Putamen (tissue), 1 donor: ENCODE measurements at regions not wholly inside any gene's neighbourhood (a gene's known extent, or its start where the extent isn't known, plus 50 kb on each side); places are given as distances from the start of the nearest gene placed in this dataset.

ENCODE experiments used
- DNase-seq: peaks from one replicate; pipeline ENCODE4 v3.0.0-alpha.2; 2016; ENCODE audit warnings: low spot score

DNA sequence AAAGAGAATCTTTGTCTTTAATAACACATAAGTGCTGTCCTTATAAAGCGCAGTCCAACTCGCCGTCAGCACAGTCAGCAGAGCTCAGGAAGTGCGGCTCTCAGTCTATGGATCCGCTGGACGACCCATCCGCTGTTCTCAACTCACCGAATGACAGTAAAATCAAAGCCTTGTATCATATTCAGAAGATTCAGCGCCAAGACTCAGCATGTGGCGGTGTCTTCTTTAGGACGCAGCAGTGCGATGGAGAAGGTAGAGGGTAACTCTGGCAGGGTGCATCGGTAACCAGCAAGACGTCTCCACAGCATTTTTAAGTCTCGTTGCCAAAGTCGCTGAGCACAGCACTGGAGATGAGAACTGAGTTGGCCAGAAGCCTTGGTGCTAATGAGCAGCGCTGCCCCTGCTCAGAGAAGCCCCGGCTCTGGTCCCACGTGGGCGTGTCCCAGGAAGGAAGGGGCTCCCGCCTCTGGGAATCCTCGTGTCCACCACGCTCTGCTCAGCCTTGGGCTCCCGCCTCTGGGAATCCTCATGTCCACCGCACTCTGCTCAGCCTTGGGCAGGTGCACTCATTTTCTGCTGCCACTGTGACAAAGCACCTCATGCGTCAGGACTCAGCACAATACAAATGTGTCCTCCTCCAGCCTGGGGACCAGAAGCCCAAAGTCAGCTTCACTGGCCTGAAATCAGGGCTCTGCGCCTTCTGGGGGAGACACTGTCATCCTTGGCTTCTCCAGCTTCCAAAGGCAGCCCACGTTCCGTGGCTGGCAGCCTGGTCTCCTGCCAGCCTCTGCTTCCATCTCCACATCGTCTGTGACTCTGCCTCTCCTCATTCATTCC is 238.0 kb upstream of the SALL3 start:
- no peak for DNase-seq

DNA sequence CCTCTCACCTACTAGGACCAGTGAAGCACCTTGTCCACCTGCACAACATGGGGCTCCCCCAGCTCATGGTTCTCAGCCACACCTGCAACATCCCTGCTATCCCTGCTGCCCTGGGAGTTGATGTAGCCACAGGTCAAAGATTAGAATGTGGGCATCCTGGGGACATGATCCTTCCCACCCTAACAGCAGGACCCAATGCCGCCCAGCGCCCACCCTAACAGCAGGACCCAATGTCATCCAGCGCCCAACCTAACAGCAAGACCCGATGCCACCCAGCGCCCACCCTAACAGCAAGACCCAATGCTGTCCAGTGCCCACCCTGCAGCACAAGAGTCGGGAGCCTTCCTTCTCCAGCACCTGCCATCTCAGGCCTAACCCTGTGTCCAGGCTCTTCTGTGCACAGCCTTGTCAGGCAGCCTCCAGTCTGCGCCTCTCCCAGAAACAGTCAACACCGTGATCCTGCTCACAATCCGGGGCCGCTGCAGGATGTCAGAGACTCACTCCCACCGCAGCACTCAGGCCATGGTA is 237.3 kb upstream of the SALL3 start:
- DNase-seq, result no peak

DNA sequence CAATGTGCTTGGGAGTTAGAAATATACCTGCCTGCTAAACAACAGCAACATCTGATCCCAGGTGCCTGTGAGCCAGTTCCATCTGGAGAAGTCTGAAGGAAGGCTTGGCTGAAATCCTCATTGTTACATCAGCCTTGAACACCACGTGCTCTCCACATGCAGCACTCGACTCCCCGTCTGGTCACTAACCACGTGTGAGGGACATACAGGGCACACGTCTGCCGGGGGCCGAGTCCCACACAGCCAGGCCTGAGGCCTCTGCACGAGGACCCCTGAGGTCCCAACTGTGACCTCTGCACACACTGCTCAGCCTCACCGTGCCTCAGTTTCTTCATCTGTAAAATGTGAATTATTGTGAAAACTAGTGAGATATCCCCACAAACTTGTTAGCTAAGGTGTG is 236.5 kb upstream of the SALL3 start:
- DNase-seq, result no peak

DNA sequence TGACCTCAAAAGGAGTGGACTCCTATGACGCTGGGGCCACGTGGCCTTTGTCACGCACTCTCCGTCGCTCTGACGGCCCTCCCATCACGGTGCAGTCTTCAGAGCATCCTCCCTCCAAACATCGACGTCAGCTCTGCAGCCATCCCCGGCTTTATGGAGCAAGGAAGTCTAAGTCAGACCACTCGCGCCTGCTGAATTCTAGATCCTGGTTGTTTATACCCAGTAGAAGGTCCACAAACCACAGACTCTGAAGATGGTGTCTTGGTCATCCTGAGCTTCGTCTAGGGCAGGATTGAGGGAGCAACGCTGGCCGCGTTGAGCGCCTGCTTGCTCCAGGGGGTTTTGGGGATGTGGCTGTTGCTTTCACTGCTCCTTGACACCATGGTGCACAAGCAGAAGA is 228.0 kb upstream of the SALL3 start:
- DNase-seq, result no peak

DNA sequence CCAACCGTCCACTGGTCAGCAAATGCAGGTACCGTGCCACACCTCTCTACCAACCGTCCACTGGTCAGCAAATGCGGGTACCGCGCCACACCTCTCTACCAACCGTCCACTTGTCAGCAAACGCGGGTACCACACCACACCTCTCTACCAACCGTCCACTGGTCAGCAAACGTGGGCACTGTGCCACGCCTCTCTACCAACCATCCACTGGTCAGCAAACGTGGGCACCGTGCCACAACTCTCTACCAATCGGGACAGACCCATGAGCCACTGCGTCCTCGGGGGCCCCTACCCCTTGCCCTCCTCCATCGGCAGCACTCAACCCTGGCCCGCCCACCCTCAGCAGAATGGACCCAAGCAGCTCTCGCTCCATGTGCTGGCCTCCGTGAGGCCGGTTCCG is 226.4 kb upstream of the SALL3 start:
- no peak for DNase-seq

DNA sequence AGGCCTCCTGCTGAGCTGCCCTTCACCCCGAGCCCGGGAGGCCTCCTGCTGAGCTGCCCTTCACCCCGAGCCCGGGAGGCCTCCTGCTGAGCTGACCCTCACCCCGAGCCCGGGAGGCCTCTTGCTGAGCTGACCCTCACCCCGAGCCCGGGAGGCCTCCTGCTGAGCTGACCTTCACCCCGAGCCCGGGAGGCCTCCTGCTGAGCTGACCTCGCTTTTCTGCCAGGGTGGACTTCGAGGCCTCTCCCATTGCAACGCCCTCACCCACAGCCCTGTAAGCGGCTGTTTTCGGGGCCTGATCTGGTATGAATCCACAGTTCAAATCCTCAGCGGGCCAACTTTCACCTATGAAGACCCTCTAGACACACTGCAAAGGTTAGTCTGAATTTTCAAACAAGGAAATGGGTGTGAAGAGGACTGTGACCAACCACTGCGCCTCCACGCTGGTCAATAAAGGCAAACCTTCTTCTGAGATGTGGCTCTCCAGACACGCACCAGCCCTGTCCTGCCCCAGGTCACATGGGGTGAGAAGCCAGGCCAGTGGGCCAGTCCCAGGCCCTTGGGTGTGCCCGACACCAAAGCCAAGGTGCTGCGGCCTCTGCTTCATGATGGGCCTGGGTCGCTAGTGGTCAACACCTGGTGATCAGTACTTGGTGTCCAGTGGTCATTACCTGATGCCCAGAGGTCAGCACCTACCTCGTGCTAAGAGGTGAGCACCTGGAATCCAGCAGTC is 225.1 kb upstream of the SALL3 start:
- no peak for DNase-seq

DNA sequence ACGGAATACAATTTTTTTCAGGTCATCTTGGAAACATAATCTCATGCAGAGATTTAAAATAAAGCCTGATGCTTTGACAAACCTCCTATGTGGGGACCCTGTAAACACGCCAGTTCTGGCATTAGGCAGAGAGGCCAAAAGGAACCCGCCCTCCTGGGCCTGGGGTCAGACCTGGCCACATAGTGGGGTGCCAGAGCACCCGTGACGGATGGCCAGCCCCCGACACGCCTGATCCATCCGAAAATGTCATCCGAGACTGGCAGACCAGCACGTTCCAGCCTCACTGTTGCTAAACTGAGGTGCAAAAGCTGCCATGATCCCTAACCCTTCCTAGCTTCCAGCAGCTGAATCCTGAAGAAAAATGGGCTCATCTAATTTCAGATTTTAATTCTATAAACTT is 222.6 kb upstream of the SALL3 start:
- no peak for DNase-seq

DNA sequence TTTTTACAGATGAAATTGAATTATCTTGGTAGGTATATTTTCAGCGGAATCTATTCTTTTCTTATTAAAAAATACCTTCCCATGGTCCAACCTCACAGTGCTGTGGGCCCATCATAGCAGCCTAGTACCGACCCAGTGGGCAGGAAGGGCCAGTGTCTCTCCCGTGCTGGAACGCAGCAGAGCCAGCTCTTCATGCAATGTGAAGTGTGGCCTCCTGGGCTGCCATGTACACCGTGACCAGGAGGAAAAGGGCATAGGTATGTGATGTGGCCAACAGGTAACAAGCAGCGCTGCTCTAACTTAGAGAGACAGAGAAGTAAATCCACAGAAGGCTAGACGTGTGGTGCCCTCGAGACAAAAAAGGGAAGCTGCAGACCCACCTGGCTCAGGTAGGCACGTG is 221.1 kb upstream of the SALL3 start:
- DNase-seq, result no peak

DNA sequence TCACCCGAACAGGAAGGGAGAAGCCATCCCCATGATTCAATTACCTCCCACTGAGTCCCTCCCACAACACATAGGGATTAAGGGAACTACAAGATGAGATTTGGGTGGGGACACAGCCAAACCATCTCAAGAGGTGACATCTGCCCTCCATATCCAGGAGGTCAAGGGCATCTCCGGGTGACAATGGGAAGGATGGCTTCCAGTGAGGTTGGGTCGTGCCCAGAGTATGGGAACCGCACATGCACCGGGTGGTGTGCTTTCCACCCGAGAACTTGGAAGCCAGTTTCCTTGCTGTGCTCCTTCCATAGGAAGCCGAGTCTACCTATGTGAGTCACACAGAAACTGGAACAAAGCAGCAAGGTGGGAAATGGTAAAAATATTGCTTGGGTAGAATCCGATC is 216.9 kb upstream of the SALL3 start:
- no peak for DNase-seq

DNA sequence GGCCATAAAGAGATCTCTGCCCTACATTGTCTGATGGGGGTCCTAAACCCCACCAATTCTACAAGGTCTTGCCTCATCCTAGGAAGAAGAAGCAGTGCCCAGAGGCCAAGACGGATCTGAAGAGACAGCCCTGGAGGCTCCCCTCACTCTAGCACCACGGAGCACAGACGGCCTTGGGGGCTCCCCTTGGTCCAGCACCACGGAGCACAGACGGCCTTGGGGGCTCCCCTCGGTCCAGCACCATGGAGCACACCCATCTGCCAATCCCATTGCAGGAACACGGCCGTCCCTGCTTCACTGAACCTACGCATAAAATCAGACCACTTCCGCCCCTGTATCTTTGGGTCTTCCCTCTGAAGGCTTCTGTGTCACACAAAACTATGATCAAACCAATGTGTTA is 215.1 kb upstream of the SALL3 start:
- DNase-seq, result no peak

DNA sequence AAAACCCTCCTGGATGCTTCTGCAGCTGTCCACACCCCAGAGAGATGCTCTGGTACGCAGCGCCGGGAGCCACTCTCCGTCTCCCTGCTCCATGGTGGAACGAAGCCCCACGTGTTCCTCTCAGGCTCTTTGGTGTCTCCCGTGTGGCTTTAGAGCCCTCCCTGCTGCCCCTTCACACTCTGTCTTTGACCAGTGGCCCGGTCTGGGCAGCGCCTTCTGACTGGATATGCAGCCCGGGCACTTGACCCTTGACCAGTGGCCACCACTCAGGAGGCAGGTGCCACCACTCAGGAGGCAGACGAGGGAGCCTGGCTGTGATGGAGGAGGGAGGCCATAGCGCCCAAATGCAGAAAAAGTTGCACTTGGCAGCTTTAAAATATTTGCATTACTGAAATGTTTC is 214.5 kb upstream of the SALL3 start:
- DNase-seq, result no peak

DNA sequence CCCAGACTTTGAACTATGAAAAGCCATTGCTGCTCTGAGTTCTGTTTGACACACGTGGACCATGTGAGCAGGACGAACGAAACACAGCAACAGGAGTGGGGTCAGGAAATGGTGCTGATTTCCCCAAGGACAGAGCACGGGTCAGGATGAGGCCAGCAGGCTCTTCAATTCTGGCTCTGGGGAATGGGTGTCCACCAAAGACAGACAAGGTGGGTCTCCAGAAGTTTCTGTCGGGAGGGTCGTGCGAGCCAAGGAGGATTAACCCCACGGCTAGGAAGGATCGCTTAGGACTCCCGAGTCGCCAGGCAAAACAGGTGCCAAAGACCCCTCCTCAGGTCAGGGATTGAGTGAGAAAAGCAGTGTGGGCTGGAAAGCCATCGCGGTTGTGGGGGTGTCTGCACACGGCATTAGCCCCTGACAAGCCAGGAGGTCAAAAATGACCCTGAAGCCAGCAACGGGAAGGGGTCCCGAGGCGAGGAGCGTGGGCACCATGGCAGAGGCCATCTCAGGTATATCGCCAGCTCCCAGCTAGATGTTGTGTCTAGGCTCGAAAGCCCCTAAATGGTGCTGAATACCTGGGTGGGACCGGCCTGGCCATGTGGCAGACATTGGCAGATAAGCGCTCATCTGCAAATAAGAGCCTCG is 213.9 kb upstream of the SALL3 start:
- DNase-seq, result no peak

DNA sequence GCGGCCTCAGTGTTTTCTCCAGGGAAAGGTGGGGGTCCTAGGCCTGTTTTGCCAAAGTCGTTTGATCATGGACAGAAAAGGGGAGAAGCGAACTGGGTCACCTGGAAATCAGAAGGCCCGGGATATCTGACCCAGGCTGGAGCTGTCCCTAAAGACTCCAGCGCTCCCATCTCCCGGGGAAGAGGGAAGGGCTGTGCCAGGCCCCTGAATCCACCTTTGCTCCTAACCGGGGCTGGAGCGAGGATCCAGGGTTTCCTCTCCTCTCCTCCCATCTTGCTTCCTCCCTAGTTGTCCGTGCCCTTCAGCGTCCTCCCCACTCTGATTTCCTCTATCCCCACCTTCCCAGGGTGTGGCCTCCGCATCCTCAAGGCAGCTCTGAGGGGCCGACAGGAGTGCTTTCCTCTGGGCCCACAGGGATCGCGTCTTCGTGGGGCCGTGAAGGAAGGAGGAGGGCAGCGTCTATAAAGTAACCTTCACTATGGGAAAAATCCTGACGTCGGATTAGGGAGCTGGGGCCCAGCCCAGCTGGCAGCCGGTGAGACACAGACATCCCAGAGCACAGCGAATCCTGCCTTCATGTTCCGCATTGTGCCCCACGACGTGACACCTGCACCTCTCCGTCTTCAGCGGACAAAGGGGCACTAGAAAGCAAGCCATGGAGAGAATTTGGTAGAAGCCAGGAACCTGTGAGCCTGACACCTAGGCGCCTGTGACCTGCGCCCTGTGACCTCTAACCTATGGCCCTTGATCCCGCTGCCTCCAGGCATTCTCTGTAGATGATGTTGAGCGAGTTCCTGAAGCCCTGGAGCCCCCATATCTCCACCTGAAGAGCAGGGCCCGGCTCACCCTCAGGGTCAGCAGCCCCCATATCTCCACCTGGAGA is 212.7 kb upstream of the SALL3 start:
- DNase-seq, result no peak

DNA sequence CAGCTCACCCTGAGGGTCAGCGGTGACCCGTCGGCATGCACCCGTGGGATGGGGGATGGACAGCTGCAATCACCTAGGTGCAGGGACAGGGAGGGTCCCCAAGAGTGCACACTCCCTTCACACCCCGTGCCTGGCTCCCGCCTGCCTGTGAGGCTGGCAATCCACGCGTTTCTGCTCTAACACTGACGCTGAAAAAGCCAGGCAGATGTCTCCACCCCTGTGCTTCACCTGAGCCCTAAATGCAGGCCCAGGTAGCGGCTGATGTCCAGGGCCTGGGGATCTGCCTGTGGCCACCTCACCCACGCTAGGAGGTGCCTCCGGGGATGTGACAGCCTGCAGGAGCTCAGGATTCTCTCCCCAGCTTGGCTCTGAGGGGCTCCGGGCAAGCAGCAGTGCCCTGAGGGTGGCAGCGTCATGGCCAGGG is 212.0 kb upstream of the SALL3 start:
- no peak for DNase-seq

DNA sequence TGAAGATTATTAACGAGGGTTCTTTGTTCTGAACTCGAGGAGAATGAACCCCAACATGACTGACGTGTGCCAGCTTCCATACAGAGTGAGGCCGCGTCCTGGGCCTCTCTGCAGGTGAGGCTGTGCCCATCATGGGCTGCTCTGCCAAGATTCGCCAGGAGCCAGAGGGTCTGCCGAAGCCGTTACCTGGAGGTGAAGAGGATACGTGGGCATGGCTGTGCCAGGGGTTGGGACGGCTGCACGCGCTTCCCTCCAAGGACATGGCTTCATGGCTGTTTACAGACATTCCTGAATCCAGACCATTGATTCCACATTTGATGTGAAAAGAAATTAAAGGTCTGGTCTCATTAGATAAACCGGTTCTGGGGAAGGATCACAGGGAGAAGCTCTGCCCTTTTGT is 211.4 kb upstream of the SALL3 start:
- DNase-seq, result no peak

DNA sequence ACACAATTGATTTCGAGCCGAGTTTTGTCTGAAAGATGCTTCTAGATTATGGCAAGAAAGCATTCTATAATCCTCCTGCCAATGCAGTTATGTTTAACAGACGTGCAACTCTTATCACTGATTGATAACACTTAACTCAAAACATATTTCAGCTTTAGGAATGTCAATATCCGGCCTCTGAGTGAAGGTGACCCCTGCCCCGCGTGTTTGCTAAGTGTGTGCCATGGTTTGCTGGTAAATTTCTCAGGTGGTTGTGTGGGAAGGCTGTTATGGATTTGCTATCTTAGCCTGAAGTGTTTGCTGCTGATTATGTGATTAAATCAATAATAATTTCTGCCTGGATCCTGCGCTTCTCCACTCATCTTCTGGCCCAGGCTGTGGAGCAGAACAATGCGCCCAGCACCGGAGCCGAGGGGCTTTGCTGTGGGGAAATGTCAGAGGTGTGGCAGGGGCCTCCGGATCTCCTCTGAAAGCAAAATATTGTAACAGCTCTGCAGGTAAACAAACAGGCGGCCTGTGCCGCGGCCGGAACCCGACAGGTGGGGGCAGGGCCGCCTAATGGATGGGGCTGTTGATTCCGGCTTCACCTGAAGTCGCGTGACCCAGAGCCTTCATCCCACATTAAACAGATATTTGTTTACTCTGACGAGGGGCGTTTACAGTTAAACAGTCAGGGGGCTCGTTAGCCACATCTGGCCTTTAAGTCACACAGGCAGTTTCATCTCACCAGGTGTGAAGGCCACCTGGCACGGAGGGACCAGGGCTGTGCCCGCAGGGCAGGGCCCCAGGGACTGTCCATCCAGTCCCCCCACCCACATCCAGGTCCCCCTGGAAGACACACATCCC is 210.7 kb upstream of the SALL3 start:
- DNase-seq, result no peak

DNA sequence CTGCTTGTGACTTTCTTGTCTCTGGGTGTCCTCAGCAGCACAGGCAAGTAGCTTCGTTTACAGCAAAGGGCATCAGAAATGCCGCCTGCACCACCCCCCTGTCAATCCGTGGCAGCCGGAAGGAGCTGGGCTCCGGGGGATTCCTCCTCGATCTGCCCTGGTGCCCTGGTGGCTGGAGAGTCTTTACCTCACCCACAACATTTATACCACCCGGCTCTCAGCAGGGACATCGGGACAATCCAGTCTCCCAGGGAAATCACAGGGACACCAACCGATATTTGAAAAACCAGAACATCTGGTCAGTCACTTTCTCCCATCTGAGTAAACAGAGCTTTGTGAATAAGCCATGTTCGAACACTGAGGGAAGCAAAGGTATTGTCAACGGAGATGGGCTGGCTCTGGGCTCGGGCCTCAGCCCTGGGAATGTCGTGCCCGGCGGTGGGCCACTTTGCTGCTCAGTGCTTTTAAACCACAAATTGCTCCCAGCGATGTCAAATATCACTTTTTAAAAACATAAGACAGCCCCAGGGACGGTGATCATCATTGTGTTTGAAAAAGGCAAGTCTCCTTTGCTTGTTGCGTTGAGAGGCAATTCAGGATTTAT is 210.0 kb upstream of the SALL3 start:
- no peak for DNase-seq

DNA sequence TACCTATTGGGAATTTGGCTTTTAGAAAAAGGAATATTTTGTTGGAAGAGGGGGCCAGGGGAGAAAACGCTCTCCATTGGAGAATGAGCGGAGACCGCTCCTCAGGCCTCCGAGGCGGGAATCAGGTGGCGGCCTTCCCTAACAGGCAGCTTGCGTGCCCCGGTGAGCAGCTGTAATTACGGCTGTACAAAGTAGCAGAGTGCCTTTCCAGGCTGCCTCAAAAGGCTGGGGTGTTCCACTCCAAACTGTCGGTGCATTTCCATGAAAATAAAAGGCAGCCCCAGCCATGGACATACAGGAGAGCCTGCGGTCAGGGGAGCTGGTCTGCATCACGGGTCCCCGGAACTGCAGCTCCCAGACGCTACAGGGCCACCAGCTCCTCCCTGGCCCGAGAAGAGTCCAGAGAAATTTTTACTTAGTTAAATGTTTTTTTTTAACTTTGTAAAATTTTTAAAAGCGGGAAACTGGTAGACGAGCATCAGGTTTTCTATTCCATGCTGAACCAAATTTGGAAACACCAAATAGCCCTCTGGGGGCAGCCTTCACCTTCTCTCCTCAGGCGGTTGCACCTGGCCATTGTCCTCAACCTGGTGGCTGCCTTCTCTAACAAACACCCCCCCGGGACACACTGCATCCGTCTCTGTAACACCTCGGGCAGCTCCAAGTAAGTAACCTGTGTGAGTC is 209.3 kb upstream of the SALL3 start:
- DNase-seq, result no peak

DNA sequence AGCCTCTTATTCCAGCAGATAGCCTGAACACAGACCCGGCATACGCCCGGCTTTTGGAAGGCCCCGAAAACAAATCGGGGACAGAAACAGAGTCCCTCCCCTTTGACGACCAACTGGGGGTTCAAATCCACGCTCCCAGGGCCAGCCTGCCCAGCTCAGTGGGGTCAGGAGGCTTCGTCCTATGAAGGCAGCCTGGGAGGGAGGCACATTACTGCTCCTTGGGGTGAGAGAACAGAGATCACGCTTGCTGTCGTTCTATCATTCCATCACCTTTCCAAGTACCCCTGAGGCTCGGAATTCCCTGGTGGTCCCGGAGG is 208.8 kb upstream of the SALL3 start:
- no peak for DNase-seq
